IPS-18a (cell line): ENCODE measurements at regions not wholly inside any gene's neighbourhood (a gene's known extent, or its start where the extent isn't known, plus 50 kb on each side); places are given as distances from the start of the nearest gene placed in this dataset.
"Not testable (repeated sequence)": the region's sequence is repeated elsewhere in the genome, so short reads cannot be mapped to it uniquely, and the experiment has no call there.

Experiments
- H3K27ac ChIP-seq: one replicate; pipeline ENCODE4 v1.5.1; 2013; ENCODE audit warnings: low read length
- H3K27me3 ChIP-seq: one replicate; pipeline ENCODE4 v1.6.1; 2013; ENCODE audit warnings: mild to moderate bottlenecking, low read length; ENCODE audit not compliant: control insufficient read depth, insufficient read depth
- H3K36me3 ChIP-seq: one replicate; pipeline ENCODE4 v1.6.1; 2013; ENCODE audit warnings: low read depth, low read length; ENCODE audit not compliant: control insufficient read depth
- H3K4me1 ChIP-seq: one replicate; pipeline ENCODE4 v1.6.1; 2013; ENCODE audit warnings: low read depth, low read length; ENCODE audit not compliant: control insufficient read depth
- H3K4me3 ChIP-seq: one replicate; pipeline ENCODE4 v1.5.1; 2013; ENCODE audit warnings: low read length
- H3K9ac ChIP-seq: one replicate; pipeline ENCODE4 v1.6.1; 2013; ENCODE audit warnings: mild to moderate bottlenecking, low read length, moderate library complexity
- H3K9me3 ChIP-seq: one replicate; pipeline ENCODE4 v1.6.1; 2013; ENCODE audit warnings: low read depth, low read length; ENCODE audit not compliant: control insufficient read depth

DNA sequence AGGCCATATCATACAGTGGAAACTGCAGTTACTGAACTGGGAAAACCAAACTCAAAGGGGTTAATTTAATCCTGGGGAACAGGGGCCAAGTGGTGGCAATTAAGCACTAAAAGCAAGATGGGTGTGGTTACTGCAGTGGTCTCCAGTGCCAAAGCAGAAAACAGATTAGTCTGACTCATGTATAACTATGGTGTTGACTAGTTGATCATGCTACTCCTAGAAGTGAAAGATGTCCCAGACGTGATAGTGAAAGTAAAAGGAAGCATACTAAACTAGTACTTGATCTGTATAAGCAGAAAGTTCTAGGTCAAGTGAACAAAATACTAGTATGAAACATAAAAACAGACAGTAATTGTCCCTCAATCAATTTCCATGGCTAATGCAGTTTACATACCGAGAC lies 360.0 kb upstream of the SLITRK5 start:
- Histone ChIP-seq H3K27ac (no peak overlapping the region), H3K4me3 (no peak overlapping the region), H3K4me1 (no peaks in the 10 kb centered on the region), H3K9me3 (no peaks in the 10 kb centered on the region), H3K27me3 (no peaks in the 10 kb centered on the region), H3K9ac (no peak overlapping the region), H3K36me3 (no peaks in the 10 kb centered on the region)

- H3K9ac ChIP-seq: no peak overlapping the region
- no peaks in the 10 kb centered on the region for H3K4me1 ChIP-seq
- H3K9me3 ChIP-seq: no peaks in the 10 kb centered on the region
- no peak overlapping the region for H3K27ac ChIP-seq
- H3K4me3 ChIP-seq: no peak overlapping the region
- H3K27me3 ChIP-seq: no peaks in the 10 kb centered on the region
- H3K36me3 ChIP-seq: no peaks in the 10 kb centered on the region
Measured at GRCh38 chr13:87314822-87315221, 356.3 kb upstream of the SLITRK5 start.

DNA sequence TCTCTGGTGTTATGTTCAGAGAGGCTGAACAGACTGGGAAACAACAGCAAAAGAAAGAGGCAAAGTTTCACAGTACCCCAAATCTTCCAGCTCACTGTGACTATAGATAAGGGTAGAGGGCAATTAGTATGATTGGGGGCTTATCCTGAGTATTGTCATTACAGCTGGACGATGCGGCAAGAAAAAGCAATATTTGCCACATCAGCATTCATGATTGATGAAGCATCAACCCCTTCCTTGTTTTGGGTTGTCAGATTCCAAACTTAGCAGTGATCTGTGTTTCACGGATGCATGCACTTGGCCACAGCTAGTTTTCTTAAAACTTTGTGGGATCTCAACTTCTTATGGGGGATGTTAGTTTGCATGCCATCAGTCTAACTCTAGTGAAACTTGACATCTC lies 348.8 kb upstream of the SLITRK5 start:
- Histone ChIP-seq H3K9me3 (no peaks in the 10 kb centered on the region), H3K9ac (no peak overlapping the region), H3K27ac (no peak overlapping the region), H3K4me3 (no peak overlapping the region), H3K4me1 (no peaks in the 10 kb centered on the region), H3K27me3 (no peaks in the 10 kb centered on the region), H3K36me3 (no peaks in the 10 kb centered on the region)

GRCh38 chr13:87324558-87324957 lies 346.6 kb upstream of the SLITRK5 start:
- no peaks in the 10 kb centered on the region for H3K4me1 ChIP-seq
- H3K27me3 ChIP-seq: no peaks in the 10 kb centered on the region
- H3K36me3 ChIP-seq: no peaks in the 10 kb centered on the region
- no peak overlapping the region for H3K27ac ChIP-seq
- no peak overlapping the region for H3K9ac ChIP-seq
- no peak overlapping the region for H3K4me3 ChIP-seq
- H3K9me3 ChIP-seq: no peaks in the 10 kb centered on the region

DNA sequence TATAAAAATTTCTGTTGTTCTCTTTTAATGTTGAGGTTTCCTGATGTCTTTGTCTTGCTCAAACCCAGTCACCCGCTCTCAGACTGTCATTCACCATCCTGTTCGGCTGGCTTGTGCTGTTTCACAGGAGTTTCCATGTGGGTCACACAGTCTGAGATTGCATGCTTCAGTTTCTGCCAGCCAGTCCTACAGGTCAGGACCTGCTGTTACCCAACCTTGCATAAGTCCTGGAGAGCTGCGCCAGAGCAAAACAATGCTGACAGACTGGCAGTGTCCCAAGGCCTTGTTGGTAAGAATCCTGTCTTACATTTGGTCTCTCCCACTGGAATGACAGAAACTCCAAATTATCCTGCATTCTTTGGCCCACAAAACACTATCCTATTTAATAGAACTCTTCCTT lies 340.0 kb upstream of the SLITRK5 start:
- Histone ChIP-seq H3K4me3 (no peak overlapping the region), H3K36me3 (no peaks in the 10 kb centered on the region), H3K27ac (no peak overlapping the region), H3K27me3 (no peaks in the 10 kb centered on the region), H3K9ac (no peak overlapping the region), H3K4me1 (no peaks in the 10 kb centered on the region), H3K9me3 (no peaks in the 10 kb centered on the region)

DNA sequence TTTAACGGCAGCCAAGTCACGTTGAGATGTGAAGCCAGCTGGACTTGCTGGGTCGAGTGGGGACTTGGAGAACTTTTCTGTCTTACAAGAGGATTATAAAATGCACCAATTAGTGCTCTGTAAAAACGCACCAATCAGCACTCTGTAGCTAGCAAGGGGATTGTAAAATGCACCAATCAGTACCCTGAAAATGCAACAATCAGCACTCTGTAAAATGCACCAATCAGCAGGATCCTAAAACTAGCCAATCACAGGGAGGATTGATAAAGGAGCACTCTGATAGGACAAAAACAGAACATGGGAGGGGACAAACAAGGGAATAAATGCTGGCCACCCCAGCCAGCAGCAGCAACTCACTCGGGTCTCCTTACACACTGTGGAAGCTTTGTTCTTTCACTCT lies 337.6 kb upstream of the SLITRK5 start:
- Histone ChIP-seq H3K4me3 (no peak overlapping the region), H3K9me3 (no peaks in the 10 kb centered on the region), H3K27ac (no peak overlapping the region), H3K4me1 (no peaks in the 10 kb centered on the region), H3K36me3 (no peaks in the 10 kb centered on the region), H3K27me3 (no peaks in the 10 kb centered on the region), H3K9ac (no peak overlapping the region)

DNA sequence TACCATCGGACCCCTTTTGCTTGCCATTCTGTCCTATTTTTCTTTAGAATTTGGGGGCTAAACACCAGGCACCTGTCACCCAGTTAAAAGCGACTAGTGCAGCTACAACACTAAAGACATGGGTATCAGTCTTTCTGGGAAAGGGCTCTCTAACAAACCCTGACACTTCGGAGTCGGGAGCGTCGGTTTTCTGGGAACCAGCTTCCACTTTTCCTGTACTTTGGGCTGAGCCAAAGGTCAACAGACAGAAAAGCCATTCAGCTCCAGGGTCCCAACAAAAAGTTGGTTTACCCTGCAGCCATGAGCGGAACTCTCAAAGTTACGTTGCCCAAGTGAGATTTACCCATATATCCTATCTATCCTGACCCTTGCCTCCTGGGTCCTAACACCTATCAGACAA lies 337.0 kb upstream of the SLITRK5 start:
- Histone ChIP-seq H3K4me1 (no peaks in the 10 kb centered on the region), H3K4me3 (no peak overlapping the region), H3K9ac (no peak overlapping the region), H3K27ac (no peak overlapping the region), H3K27me3 (no peaks in the 10 kb centered on the region), H3K9me3 (no peaks in the 10 kb centered on the region), H3K36me3 (no peaks in the 10 kb centered on the region)

DNA sequence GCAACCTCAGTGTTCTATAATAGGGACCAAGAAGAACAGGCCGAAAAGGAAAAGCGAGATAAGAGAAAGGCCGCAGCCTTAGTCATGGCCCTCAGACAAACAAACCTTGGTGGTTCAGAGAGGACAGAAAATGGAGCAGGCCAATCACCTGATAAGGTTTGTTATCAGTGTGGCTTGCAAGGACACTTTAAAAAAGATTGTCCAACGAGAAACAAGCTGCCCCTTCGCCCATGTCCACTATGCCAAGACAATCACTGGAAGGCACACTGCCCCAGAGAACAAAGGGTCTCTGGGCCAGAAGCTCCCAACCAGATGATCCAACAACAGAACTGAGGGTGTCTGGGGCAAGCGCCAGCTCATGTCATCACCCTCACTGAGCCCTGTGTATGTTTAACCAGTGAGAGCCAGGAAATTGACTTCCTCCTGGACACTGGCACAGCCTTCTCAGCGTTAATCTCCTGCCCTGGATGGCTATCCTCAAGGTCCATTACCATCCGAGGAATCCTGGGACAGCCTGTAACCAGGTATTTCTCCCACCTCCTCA lies 334.8 kb upstream of the SLITRK5 start:
- not testable (repeated sequence) for H3K27me3 ChIP-seq, H3K9ac ChIP-seq, H3K36me3 ChIP-seq, H3K27ac ChIP-seq, H3K4me1 ChIP-seq, H3K4me3 ChIP-seq, H3K9me3 ChIP-seq

DNA sequence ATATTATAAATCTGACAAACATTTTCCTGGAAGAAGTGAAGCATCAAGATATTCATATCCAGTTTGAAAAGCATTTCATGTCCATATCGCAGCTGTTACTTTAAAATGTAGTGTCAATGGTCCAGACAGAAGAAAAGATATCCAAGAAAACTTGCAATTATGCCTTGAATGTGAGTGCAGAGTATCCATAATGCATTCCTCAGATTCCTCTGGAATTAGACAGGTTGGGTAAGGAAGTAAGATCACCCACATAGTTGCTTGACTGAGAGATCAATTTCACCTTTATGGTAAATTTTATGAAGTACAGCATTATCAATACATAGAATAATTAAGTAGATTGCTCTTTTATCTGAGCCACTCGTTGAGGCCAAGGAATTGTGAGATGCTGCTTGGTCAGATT lies 327.0 kb upstream of the SLITRK5 start:
- Histone ChIP-seq H3K4me1 (no peaks in the 10 kb centered on the region), H3K9me3 (no peaks in the 10 kb centered on the region), H3K4me3 (no peak overlapping the region), H3K36me3 (no peaks in the 10 kb centered on the region), H3K27ac (no peak overlapping the region), H3K27me3 (no peaks in the 10 kb centered on the region), H3K9ac (no peak overlapping the region)

DNA sequence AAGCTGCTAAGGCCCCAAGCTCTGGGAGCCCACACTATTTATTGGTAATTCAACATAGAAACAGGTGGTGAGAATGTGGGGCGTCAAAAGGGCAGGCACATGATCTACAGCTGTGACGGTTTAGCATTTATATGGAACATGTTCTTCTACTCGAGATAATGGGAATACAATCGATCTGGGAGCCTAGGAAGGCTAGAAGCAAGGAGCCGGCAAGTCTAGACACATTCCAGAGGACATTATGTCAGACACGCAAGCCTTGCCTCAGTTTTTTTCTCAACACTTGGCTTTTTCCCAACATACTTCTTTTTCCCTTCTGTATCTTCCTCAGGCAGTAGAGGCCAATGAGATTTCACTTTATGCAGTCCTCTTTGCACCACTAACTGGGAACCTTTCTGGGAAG lies 315.7 kb upstream of the SLITRK5 start:
- H3K27me3 ChIP-seq: no peaks in the 10 kb centered on the region

GRCh38 chr13:87356314-87356713 lies 314.9 kb upstream of the SLITRK5 start:
- Histone ChIP-seq H3K27me3 (no peaks in the 10 kb centered on the region), H3K9me3 (no peaks in the 10 kb centered on the region), H3K4me1 (no peaks in the 10 kb centered on the region), H3K9ac (no peak overlapping the region), H3K36me3 (no peaks in the 10 kb centered on the region), H3K27ac (no peak overlapping the region), H3K4me3 (no peak overlapping the region)

More for the DNA sequence above, 315.7 kb upstream of the SLITRK5 start:
- Histone ChIP-seq H3K9ac (no peak overlapping the region), H3K27ac (no peak overlapping the region), H3K4me3 (no peak overlapping the region), H3K36me3 (no peaks in the 10 kb centered on the region), H3K9me3 (no peaks in the 10 kb centered on the region), H3K4me1 (no peaks in the 10 kb centered on the region)

GRCh38 chr13:87358319-87358718 lies 312.9 kb upstream of the SLITRK5 start:
- Histone ChIP-seq H3K4me1 (no peaks in the 10 kb centered on the region), H3K9ac (no peak overlapping the region), H3K36me3 (no peaks in the 10 kb centered on the region), H3K27me3 (no peaks in the 10 kb centered on the region), H3K27ac (no peak overlapping the region), H3K4me3 (no peak overlapping the region), H3K9me3 (no peaks in the 10 kb centered on the region)
